ENCODE measurements at regions not wholly inside any gene's neighbourhood (a gene's known extent, or its start where the extent isn't known, plus 50 kb on each side); places are given as distances from the start of the nearest gene placed in this dataset.

GRCh38 chr2:48109491-48110204 lies 203.3 kb upstream of the FBXO11 start:
- Histone ChIP-seq H3K27me3 (no peaks in the 10 kb centered on the region), H3K4me1 (peaks cover 0 to 12% of the 10 kb centered on the region in 2 donors), H3K36me3 (no peaks in the 10 kb centered on the region), H3K4me3 (replicated peaks in 1 of 3) (no peak overlapping the region), H3K9me3 (no peaks in the 10 kb centered on the region), H3K27ac (no peak overlapping the region)
- 79 to 80% methylated on average over 4 of the region's 4 CpGs for WGBS, 2 donors
- no peak for TF ChIP-seq POLR2A (IDR thresholded peaks at IDR 0.05)
- TF ChIP-seq CTCF (IDR thresholded peaks at IDR 0.05) = no peak
- DNase-seq = no peak
- intact Hi-C loops (cut with DNase I) = loop anchor here (5.0 kb wide), 2 partner anchors 202 to 252 kb away; partner anchors contain the start of gene FBXO11

DNA sequence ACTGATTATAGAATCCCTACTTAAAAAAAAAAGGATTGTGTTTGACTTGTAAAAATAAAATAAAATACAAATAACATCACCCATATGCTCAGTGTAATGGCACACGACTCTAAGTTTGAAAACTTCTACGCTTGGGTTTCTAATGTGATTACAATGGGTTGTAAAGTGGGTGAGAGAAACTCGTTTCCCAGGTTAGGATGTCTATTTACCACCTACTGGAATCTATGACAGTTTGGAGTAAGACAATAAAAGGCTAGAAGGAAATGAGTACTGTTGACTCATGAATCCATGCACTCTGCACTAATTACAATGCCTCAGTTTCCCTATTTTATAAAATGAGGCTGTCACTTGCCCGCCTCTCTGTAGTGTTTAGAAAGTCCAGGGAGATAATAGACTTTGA lies 204.0 kb upstream of the FOXN2 start:
- H3K27ac ChIP-seq = peak overlapping the region in 1 of 3 donors; percentile 79
- peaks cover 0 to 12% of the 10 kb centered on the region in 2 donors for H3K4me1 ChIP-seq
- no peak for TF ChIP-seq POLR2A (IDR thresholded peaks at IDR 0.05)
- no peak for TF ChIP-seq CTCF (IDR thresholded peaks at IDR 0.05)
- H3K4me3 ChIP-seq (replicated peaks in 1 of 3) = no peak overlapping the region
- H3K36me3 ChIP-seq = no peaks in the 10 kb centered on the region
- intact Hi-C loops (cut with DNase I) = no loop called here
- no peaks in the 10 kb centered on the region for H3K9me3 ChIP-seq
- DNase-seq = no peak
- H3K27me3 ChIP-seq = no peaks in the 10 kb centered on the region
- WGBS, 2 donors = 69 to 72% methylated on average over 4 of the region's 4 CpGs

DNA sequence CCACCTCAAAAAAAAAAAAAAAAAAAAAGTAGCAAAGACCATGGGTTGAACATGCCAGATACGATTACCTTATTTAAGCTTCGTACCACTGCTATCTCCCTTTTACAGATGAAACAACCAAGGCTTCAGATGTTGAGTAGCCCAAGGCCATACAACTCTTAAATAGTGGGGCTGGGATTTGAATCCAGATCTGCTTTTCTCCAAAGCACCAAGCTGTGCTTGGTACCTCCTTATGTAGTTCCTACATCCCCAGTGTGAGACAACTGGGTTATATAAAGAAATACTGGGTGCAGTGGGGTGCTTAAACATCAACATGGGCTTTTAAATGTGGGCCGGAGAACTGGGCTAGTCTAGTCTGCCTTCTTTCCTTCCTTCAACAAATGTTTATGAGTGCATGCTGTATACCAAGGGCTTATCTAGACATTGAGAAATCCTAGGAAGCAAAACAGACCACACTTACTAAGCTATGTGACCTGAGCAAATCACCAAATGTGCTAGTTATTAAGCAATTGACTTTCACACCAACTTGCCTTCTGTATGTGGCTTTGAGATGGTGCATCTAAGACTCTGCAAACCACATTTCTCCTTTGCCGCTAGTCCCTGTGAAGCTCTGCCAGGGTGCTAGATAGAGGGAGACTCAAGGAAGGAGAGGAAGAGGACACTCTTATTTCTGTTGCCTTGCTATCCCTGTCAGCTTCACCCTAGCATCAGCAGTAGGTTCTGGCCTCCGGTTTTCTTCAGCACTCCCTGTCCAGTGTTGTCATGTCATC lies 201.4 kb upstream of the FOXN2 start:
- no peak overlapping the region for H3K27ac ChIP-seq

GRCh38 chr2:48113767-48114166 lies 200.7 kb upstream of the FOXN2 start:
- Histone ChIP-seq H3K9me3 (no peaks in the 10 kb centered on the region), H3K36me3 (no peaks in the 10 kb centered on the region), H3K4me3 (replicated peaks in 1 of 3) (no peak overlapping the region), H3K27me3 (no peaks in the 10 kb centered on the region), H3K27ac (no peak overlapping the region), H3K4me1 (no peaks in the 10 kb centered on the region)
- intact Hi-C loops (cut with DNase I) = no loop called here
- TF ChIP-seq CTCF (IDR thresholded peaks at IDR 0.05) = no peak
- TF ChIP-seq POLR2A (IDR thresholded peaks at IDR 0.05) = no peak
- no peak for DNase-seq
- 68 to 82% methylated on average over 1 of the region's 1 CpG for WGBS, 2 donors

More for the DNA sequence above, 201.4 kb upstream of the FOXN2 start:
- no peak for TF ChIP-seq POLR2A (IDR thresholded peaks at IDR 0.05)
- TF ChIP-seq CTCF (IDR thresholded peaks at IDR 0.05) = no peak
- no peaks in the 10 kb centered on the region for H3K4me1 ChIP-seq
- 92 to 93% methylated on average over 5 of the region's 5 CpGs for WGBS, 2 donors
- H3K9me3 ChIP-seq = no peaks in the 10 kb centered on the region
- no peaks in the 10 kb centered on the region for H3K27me3 ChIP-seq
- no peaks in the 10 kb centered on the region for H3K36me3 ChIP-seq
- intact Hi-C loops (cut with DNase I) = no loop called here
- H3K4me3 ChIP-seq (replicated peaks in 1 of 3) = no peak overlapping the region
- DNase-seq = no peak

- no peaks in the 10 kb centered on the region for H3K36me3 ChIP-seq
- TF ChIP-seq CTCF (IDR thresholded peaks at IDR 0.05) (no peak), POLR2A (IDR thresholded peaks at IDR 0.05) (no peak)
- 79 to 82% methylated on average over 2 of the region's 2 CpGs for WGBS, 2 donors
- H3K4me1 ChIP-seq = no peaks in the 10 kb centered on the region
- no peak overlapping the region for H3K4me3 ChIP-seq (replicated peaks in 1 of 3)
- no peak for DNase-seq
- intact Hi-C loops (cut with DNase I) = no loop called here
- no peak overlapping the region for H3K27ac ChIP-seq
- H3K27me3 ChIP-seq = no peaks in the 10 kb centered on the region
- no peaks in the 10 kb centered on the region for H3K9me3 ChIP-seq
Measured at GRCh38 chr2:48114256-48114655, 200.2 kb upstream of the FOXN2 start.
